ENCODE measurements at regions not wholly inside any gene's neighbourhood (a gene's known extent, or its start where the extent isn't known, plus 50 kb on each side); places are given as distances from the start of the nearest gene placed in this dataset.

DNA sequence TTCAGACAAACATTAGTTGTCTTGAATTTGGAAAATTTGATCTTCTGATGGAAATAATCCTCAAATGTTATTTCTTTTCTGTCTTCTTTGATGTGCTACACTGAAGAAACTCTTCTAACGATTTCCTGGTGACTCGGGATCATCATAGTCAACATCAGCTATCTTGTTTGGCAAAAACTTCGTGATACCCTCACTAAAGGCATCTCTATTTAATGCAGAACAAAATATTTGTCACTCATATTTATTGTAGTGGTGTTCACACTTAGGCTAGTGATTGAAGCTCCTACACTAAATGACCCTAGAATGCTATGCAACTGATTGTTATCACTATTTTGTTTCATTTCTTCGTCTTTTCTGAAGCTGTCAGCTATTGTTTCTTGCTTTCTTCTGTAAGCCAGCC is 334.7 kb upstream of the ZEB2 start:
- Mint-ChIP-seq H3K4me3 (no peak overlapping the region), H3K9me3 (no peaks in the 10 kb centered on the region), H3K27me3 (no peaks in the 10 kb centered on the region), H3K4me1 (no peaks in the 10 kb centered on the region), H3K27ac (no peak overlapping the region)
- DNase-seq (no peak), ATAC-seq (no peak)

DNA sequence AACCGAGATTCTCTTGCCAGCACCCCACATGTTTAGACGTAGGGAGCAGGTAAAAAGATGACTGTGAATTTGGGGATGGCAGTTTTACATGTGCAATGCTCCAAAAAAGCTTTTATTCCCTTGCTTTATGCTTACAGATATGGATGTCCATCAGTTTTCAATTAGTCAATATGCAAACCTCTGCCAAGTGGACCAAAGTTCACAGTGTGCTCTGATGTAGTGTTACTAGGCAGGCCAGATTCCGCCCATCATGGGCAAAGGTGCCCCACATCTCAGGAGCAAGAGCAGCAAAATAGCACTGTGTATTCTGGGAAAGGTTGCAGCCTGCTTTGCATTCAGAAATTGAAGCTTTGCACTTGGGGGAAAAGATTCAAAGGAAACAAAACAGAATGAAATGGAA is 329.7 kb upstream of the ZEB2 start:
- ATAC-seq: no peak
- Mint-ChIP-seq H3K9me3 (no peaks in the 10 kb centered on the region), H3K4me3 (no peak overlapping the region), H3K27ac (no peak overlapping the region), H3K4me1 (no peaks in the 10 kb centered on the region), H3K27me3 (no peaks in the 10 kb centered on the region)
- DNase-seq: no peak

DNA sequence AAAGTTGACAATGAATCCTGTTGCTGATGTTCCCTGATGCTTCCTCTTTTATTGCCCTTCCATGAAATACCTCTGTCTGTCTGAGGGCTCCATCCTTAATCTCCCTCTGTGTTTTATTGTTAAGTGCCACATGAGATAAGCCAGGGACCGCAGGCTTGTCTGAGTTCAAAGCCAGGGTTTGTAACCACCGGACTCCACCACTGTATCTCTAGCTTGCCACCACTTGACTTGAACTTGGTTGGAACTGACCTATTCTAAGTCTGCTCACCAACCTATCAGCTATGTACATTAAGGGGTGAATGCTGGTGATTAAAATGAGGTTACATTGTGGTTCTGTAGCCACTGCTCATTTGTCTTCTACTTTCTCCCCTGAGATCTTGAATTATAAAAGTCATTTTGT is 328.5 kb upstream of the ZEB2 start:
- DNase-seq: no peak
- no peak for ATAC-seq
- Mint-ChIP-seq H3K27ac (no peak overlapping the region), H3K4me1 (no peaks in the 10 kb centered on the region), H3K4me3 (no peak overlapping the region), H3K27me3 (no peaks in the 10 kb centered on the region), H3K9me3 (no peaks in the 10 kb centered on the region)

DNA sequence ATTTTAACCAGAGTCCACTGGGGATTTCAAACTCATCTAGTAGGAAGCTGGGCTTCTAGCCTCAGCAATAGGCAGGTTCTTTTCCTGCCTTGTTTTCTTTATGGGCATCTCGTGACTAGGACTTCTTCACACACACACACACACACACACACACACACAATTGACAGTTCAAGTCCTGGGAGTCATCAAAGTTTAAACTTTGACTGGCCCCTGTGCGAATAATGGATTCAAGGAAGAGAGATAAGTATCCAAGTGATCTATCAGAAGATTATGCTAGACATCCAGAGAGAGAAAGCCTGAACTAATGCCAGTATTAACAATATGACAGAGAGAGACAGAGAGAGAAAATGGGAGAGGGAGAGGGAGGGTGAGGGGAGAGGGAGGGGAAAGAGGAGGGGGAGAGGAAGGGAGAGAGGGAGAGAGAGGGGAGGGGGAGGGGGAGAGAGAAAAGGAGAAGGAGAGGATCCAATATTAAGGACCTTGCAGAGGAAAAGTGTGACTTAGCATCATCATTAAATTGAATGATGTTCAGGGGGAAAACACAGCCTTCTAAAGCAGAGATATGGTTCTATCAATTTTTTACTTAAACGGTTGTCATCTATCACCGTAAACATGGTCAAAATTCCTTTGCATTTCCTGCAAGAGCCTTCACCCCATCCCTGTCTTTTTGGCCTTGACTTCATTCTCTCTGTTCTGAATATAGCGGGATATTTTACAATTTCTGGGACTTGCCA is 327.6 kb upstream of the ZEB2 start:
- Mint-ChIP-seq H3K4me3 (no peak overlapping the region), H3K9me3 (no peaks in the 10 kb centered on the region), H3K27me3 (no peaks in the 10 kb centered on the region), H3K27ac (no peak overlapping the region), H3K4me1 (no peaks in the 10 kb centered on the region)
- DNase-seq: no peak
- no peak for ATAC-seq

DNA sequence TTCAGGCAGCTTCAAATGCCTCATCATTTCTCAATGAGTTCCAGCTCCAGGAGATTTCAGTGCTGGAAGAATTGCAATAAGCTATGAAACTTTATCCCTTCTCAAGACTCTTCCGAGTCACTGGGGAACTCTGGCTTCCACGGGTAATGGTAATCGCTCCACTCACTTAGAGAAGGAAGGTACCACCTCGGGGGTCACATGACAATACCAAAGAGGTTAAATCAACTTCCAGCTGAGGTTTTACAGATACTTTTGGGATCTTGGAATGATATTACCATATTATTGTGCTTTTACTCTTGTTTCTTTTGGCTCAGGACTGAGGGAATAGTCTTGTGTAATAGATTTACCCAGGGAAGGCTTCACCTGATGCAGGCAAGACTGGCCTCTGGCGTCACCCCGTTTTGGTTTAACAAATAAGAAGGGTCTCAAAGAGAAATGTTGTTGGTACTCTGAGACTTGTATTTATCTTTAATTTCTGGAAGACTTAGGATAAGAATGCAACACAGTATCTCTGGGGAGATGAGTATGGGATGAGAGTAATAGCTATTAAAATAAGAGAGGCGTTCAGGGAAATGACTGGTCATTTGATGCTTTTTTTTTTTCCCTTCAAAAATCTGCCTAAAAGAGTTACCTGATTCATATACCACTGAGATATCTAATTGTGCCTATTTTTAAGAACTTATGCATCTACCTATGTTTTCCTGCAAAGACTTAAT is 316.9 kb upstream of the ZEB2 start:
- ATAC-seq (no peak), DNase-seq (no peak)
- H3K4me1 Mint-ChIP-seq: no peaks in the 10 kb centered on the region
- H3K4me3 Mint-ChIP-seq: no peak overlapping the region
- no peak overlapping the region for H3K27ac Mint-ChIP-seq
- peaks cover 7% of the 10 kb centered on the region for H3K27me3 Mint-ChIP-seq
- no peaks in the 10 kb centered on the region for H3K9me3 Mint-ChIP-seq

DNA sequence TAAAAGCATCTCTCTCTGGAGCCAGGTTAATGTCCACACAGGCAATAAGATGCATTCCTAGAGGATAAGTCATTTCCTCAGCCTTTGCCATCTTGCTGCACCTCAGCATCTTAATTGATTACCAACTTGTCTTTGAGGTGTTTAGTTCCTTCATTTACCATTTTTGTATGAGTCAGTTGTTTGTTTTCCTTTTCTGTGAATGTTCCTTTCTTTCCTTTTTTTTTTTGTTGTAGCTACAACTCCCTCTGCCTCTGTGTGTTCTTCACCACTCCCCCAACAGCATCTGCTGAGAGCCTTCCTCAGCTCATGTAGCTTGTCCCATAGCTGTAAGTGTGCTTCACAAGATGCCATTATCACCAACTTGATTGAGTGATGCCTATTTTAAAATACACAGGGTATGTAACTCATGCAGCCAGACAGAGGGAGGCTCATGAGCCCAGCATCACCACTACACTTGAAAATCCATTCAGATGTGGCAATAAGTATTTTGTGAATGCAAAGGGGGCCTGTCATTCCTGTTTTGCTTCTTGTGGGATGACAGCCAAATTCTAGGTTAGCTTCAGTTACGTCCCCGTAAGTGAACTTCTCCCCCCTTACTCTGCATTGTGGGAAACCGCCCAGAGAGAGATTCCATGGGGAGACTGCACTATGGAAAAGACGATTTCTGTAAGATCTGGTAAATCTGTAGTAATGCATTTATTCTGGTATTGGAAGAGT is 315.9 kb upstream of the ZEB2 start:
- H3K27me3 Mint-ChIP-seq: peaks cover 7% of the 10 kb centered on the region
- no peaks in the 10 kb centered on the region for H3K9me3 Mint-ChIP-seq
- no peak overlapping the region for H3K27ac Mint-ChIP-seq
- H3K4me1 Mint-ChIP-seq: no peaks in the 10 kb centered on the region
- H3K4me3 Mint-ChIP-seq: no peak overlapping the region
- DNase-seq (no peak), ATAC-seq (no peak)

DNA sequence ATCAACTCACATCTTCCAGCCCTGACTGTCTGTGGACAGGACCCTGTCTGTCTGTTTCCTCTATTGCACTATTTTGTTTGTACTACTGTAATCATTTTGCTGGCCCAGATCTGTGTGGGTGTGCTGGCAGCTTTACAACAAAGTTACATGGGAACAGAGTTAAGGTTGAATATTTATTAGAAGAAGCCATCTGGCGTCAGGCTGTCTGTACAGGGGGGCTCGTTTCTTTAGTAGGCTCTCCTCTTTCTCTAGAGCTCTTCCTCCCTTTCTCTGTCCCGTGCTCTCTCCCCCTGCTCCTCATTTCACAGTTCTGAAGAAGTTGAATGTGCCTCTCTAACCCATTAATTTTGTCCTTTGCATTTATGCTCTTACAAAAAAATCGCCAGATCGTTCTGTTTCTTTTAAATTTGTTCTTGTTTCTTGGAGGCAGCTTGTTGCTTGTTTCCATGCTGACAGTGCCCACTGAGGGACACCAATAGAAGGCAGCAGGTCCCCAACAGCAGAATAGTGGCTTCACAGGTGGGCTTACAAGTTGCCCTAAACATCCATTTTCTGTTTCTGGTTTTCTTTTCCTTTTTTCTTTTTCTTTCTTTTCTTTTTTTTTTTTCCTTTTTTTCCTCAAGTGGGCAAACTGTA is 315.2 kb upstream of the ZEB2 start:
- no peaks in the 10 kb centered on the region for H3K9me3 Mint-ChIP-seq
- H3K27me3 Mint-ChIP-seq: peaks cover 7% of the 10 kb centered on the region
- no peak overlapping the region for H3K27ac Mint-ChIP-seq
- H3K4me3 Mint-ChIP-seq: no peak overlapping the region
- no peak for ATAC-seq
- no peak for DNase-seq
- no peaks in the 10 kb centered on the region for H3K4me1 Mint-ChIP-seq

DNA sequence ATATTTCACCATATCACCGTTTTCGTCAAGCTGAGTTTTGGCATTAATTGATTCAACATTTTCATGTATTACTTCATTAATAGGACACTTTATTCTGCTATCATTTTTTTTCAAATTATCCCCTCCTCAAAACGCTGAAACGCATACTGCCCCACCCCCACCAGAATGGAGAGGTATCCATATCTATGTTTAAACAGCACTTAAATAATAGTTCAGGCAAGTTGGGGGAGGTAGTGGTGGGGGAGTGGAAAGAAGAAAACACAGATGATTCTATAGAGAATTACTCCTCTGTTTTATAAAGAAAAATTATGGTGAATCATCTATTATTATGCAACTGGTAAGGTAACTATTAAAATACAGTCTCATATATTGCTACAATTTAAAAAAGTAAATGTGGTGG is 314.4 kb upstream of the ZEB2 start:
- ATAC-seq: no peak
- Mint-ChIP-seq H3K27me3 (peaks cover 7% of the 10 kb centered on the region), H3K27ac (no peak overlapping the region), H3K4me3 (no peak overlapping the region), H3K4me1 (no peaks in the 10 kb centered on the region), H3K9me3 (no peaks in the 10 kb centered on the region)
- DNase-seq: no peak

DNA sequence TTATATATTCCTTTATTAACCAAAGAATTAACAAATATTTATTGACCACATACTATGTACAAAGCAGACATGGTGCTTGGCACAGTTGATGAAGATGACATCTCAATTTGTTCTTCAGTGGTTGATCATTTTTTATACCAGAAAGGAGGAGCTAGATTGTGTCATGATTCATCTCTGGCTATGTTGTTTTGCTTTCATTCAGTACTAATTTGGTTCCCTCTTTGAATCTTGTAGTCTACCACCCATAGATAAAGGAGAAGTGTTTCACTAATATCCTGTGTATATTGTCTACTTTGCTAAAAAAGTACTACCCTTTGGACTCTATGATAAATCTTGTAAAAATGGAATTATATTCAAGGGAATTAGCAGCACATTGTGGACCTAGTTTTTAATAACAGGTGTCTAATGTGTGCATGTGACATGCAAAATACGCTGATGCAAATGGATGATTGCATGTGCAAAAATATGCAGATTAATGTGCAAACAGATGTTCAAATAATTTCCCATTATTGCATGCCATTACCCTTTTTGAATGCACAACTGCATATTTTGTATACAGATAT is 313.2 kb upstream of the ZEB2 start:
- Mint-ChIP-seq H3K4me3 (no peak overlapping the region), H3K27ac (no peak overlapping the region), H3K27me3 (peaks cover 6% of the 10 kb centered on the region), H3K9me3 (no peaks in the 10 kb centered on the region), H3K4me1 (no peaks in the 10 kb centered on the region)
- DNase-seq (no peak), ATAC-seq (no peak)

DNA sequence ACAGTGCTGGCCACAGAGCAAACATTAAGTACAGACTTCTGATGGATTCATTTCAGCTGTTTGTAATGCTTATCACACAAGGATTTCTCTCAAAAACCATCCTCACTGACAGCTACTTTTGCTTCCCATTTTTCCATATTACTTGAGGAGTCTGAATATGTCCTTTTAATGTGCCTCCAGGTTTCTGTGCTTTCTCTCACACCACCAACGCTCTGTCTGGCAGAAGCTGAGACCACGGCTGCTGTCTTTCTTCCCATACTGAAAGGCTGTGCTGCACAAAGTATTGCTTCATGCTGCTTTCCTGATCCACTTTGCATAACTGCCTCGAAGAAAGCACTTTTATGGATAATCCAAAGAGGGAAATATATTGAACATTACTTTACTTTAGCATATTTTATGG is 312.1 kb upstream of the ZEB2 start:
- Mint-ChIP-seq H3K4me1 (no peaks in the 10 kb centered on the region), H3K27ac (no peak overlapping the region), H3K27me3 (no peaks in the 10 kb centered on the region), H3K9me3 (no peaks in the 10 kb centered on the region), H3K4me3 (no peak overlapping the region)
- DNase-seq (no peak), ATAC-seq (no peak)

DNA sequence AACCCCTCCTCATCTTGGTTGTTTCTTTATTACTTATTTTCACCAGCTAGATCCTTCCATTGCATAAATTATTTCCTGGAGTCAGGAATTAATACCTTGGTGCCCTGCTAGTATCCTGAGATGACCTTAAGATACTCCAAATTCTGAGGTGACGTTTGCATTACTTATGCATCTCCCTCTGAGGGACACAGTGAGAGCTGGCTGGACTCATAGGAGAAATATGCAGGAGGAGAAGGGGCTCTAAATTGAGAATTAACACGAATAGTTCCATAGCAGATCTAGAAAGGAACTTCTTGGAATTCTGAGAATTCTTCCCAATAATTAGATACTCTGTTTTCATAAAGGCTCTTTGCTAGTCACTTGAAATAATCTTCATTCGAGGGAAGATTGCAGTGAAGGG is 310.6 kb upstream of the ZEB2 start:
- DNase-seq (no peak), ATAC-seq (no peak)
- H3K9me3 Mint-ChIP-seq: no peaks in the 10 kb centered on the region
- H3K4me3 Mint-ChIP-seq: no peak overlapping the region
- no peak overlapping the region for H3K27ac Mint-ChIP-seq
- no peaks in the 10 kb centered on the region for H3K27me3 Mint-ChIP-seq
- H3K4me1 Mint-ChIP-seq: no peaks in the 10 kb centered on the region

DNA sequence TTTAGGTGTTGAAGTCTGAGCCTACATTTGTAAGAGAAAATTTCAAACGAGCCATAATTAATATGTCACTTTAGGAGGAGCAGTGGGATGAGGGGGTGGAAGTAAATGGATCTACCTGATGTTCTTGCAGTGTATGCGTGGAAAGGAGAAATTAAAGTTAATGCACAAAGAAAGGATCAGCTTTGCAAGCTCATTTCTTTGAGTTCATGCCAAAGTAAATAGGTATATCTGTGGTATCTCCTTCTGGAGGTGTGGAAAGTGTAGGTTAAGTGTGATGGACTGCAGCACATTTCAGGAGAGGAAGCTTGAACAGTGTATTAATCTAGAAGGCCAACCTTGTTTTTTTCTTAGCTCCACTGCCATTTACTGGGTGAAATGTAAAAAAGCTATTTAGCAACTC is 307.5 kb upstream of the ZEB2 start:
- Mint-ChIP-seq H3K4me1 (no peaks in the 10 kb centered on the region), H3K27ac (no peak overlapping the region), H3K9me3 (peaks cover 0 to 5% of the 10 kb centered on the region in 2 donors), H3K4me3 (no peak overlapping the region), H3K27me3 (no peaks in the 10 kb centered on the region)
- no peak for ATAC-seq
- DNase-seq: no peak

DNA sequence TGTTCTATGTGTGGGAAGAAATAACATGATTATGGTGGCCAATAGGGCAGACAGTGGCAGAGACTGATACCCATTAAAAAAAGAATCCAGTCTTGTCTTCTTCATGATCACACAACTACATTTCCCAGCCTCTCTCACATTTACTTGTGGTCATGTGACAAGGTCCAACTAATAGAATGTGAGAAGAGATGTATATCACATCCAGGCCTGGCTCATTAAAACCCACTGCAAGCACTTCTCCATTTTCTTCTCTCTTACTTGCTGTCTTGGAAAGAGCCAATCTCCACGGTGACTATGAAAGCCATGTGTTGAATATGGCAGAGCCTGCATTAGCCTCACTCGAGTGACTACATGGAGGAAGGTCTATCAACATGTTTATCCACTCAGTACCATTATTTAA is 306.2 kb upstream of the ZEB2 start:
- Mint-ChIP-seq H3K4me3 (no peak overlapping the region), H3K27me3 (no peaks in the 10 kb centered on the region), H3K4me1 (no peaks in the 10 kb centered on the region), H3K27ac (no peak overlapping the region), H3K9me3 (peaks cover 0 to 8% of the 10 kb centered on the region in 2 donors)
- no peak for ATAC-seq
- DNase-seq: no peak

DNA sequence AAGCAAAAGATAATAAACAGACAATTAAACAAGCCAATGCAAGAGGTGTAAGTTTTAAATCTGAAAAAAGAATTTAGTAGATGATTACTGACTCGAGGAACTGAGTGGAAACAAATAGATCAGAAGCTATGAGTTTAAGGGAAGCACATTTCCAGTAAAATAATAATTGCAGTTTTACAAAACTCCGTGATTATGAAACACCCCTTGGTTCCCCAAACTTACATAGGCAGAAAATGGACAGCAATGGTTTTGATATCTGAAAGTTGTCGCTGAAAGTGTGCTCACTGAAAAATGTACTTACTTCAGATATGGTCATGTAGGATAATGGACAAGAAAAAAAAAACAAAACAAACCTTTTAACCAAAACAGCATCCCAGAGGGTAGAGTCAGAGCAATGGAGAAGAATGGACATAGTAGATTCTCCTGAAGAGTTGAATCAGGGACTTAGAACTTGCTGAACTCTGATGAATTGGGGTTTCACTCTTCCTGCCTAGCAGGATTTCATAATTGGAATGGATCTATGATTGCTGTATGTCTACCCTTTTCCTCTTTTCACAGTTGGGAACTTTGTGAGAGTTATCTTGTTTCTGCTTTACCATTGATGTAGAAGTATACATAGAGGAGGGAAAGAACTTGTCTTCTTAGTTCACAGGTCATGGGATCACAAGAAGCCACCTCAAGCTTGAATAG is 305.6 kb upstream of the ZEB2 start:
- Mint-ChIP-seq H3K4me1 (no peaks in the 10 kb centered on the region), H3K9me3 (peaks cover 0 to 8% of the 10 kb centered on the region in 2 donors), H3K4me3 (no peak overlapping the region), H3K27ac (no peak overlapping the region), H3K27me3 (no peaks in the 10 kb centered on the region)
- DNase-seq (no peak), ATAC-seq (no peak)
